ENCODE measurements at regions not wholly inside any gene's neighbourhood (a gene's known extent, or its start where the extent isn't known, plus 50 kb on each side); places are given as distances from the start of the nearest gene placed in this dataset.

- Mint-ChIP-seq H3K4me1 (ENCODE audit: low read depth, unreplicated experiment) (no peaks in the 10 kb centered on the region), H3K27me3 (ENCODE audit: insufficient read depth, unreplicated experiment) (peaks cover 3% of the 10 kb centered on the region), H3K36me3 (ENCODE audit: insufficient read depth, unreplicated experiment) (no peaks in the 10 kb centered on the region), H3K9me3 (ENCODE audit: unreplicated experiment) (no peaks in the 10 kb centered on the region), H3K27ac (ENCODE audit: unreplicated experiment) (no peak overlapping the region), H3K4me3 (ENCODE audit: unreplicated experiment) (no peak overlapping the region)
- Histone ChIP-seq H3K4me1 (no peaks in the 10 kb centered on the region), H3K9me3 (no peaks in the 10 kb centered on the region), H3K36me3 (ENCODE audit: control insufficient read depth, insufficient read depth, low read length) (no peaks in the 10 kb centered on the region), H3K4me3 (ENCODE audit: low read depth, low read length) (no peak overlapping the region), H3K27me3 (replicated peaks; ENCODE audit: control insufficient read depth, insufficient read depth, low read length) (no peaks in the 10 kb centered on the region)
- ChIA-PET CTCF (no interaction called here), POLR2A (no interaction called here)
- DNase-seq, result no peak
- no TSS peak for BruUV-seq (replicated peaks)
- intact Hi-C loops (cut with micrococcal nuclease; ENCODE audit: unreplicated experiment), result no loop called here
- TF ChIP-seq CTCF (IDR thresholded peaks at IDR 0.05; ENCODE audit: insufficient read depth in 1 of 2, low read depth in 1 of 2, low read length in 1 of 2, severe bottlenecking in 1 of 2, unreplicated experiment in 1 of 2), result no peak
Measured at GRCh38 chr7:125530553-125530952, 600.9 kb upstream of the POT1 start.

- TF ChIP-seq CTCF (IDR thresholded peaks at IDR 0.05; ENCODE audit: insufficient read depth in 1 of 2, low read depth in 1 of 2, low read length in 1 of 2, severe bottlenecking in 1 of 2, unreplicated experiment in 1 of 2), result no peak
- H3K27me3 ChIP-seq (replicated peaks; ENCODE audit: control insufficient read depth, insufficient read depth, low read length), result no peaks in the 10 kb centered on the region
- H3K4me1 ChIP-seq, result no peaks in the 10 kb centered on the region
- H3K36me3 ChIP-seq (ENCODE audit: control insufficient read depth, insufficient read depth, low read length), result no peaks in the 10 kb centered on the region
- ChIA-PET POLR2A (no interaction called here), CTCF (no interaction called here)
- Mint-ChIP-seq H3K9me3 (ENCODE audit: unreplicated experiment) (no peaks in the 10 kb centered on the region), H3K27me3 (ENCODE audit: insufficient read depth, unreplicated experiment) (peaks cover 3% of the 10 kb centered on the region), H3K4me3 (ENCODE audit: unreplicated experiment) (no peak overlapping the region), H3K4me1 (ENCODE audit: low read depth, unreplicated experiment) (no peaks in the 10 kb centered on the region), H3K36me3 (ENCODE audit: insufficient read depth, unreplicated experiment) (no peaks in the 10 kb centered on the region), H3K27ac (ENCODE audit: unreplicated experiment) (no peak overlapping the region)
- H3K9me3 ChIP-seq, result no peaks in the 10 kb centered on the region
- intact Hi-C loops (cut with micrococcal nuclease; ENCODE audit: unreplicated experiment), result no loop called here
- DNase-seq, result no peak
- H3K4me3 ChIP-seq (ENCODE audit: low read depth, low read length), result no peak overlapping the region
- BruUV-seq (replicated peaks), result no TSS peak
Measured at GRCh38 chr7:125529249-125529648, 599.6 kb upstream of the POT1 start.

- Mint-ChIP-seq H3K9me3 (ENCODE audit: unreplicated experiment) (no peaks in the 10 kb centered on the region), H3K27ac (ENCODE audit: unreplicated experiment) (no peak overlapping the region), H3K4me3 (ENCODE audit: unreplicated experiment) (no peak overlapping the region), H3K4me1 (ENCODE audit: low read depth, unreplicated experiment) (no peaks in the 10 kb centered on the region), H3K36me3 (ENCODE audit: insufficient read depth, unreplicated experiment) (no peaks in the 10 kb centered on the region), H3K27me3 (ENCODE audit: insufficient read depth, unreplicated experiment) (peaks cover 3% of the 10 kb centered on the region)
- intact Hi-C loops (cut with micrococcal nuclease; ENCODE audit: unreplicated experiment), result no loop called here
- CTCF ChIA-PET, result no interaction called here
- H3K9me3 ChIP-seq, result no peaks in the 10 kb centered on the region
- H3K4me1 ChIP-seq, result no peaks in the 10 kb centered on the region
- POLR2A ChIA-PET, result no interaction called here
- no TSS peak for BruUV-seq (replicated peaks)
- no peaks in the 10 kb centered on the region for H3K36me3 ChIP-seq (ENCODE audit: control insufficient read depth, insufficient read depth, low read length)
- no peak for TF ChIP-seq CTCF (IDR thresholded peaks at IDR 0.05; ENCODE audit: insufficient read depth in 1 of 2, low read depth in 1 of 2, low read length in 1 of 2, severe bottlenecking in 1 of 2, unreplicated experiment in 1 of 2)
- no peak for DNase-seq
- H3K27me3 ChIP-seq (replicated peaks; ENCODE audit: control insufficient read depth, insufficient read depth, low read length), result no peaks in the 10 kb centered on the region
- H3K4me3 ChIP-seq (ENCODE audit: low read depth, low read length), result no peak overlapping the region
Measured at GRCh38 chr7:125526958-125527357, 597.3 kb upstream of the POT1 start.

Measured in Caco-2 (cell line).